HG03342 (cell line): ENCODE measurements at regions not wholly inside any gene's neighbourhood (a gene's known extent, or its start where the extent isn't known, plus 50 kb on each side); places are given as distances from the start of the nearest gene placed in this dataset.

Experiments
- ATAC-seq: cut with Tn5 transposase; IDR thresholded peaks from one replicate; pipeline ENCODE4 v1.9.1; 2021; ENCODE audit warnings: mild to moderate bottlenecking, moderate library complexity; ENCODE audit not compliant: unreplicated experiment

DNA sequence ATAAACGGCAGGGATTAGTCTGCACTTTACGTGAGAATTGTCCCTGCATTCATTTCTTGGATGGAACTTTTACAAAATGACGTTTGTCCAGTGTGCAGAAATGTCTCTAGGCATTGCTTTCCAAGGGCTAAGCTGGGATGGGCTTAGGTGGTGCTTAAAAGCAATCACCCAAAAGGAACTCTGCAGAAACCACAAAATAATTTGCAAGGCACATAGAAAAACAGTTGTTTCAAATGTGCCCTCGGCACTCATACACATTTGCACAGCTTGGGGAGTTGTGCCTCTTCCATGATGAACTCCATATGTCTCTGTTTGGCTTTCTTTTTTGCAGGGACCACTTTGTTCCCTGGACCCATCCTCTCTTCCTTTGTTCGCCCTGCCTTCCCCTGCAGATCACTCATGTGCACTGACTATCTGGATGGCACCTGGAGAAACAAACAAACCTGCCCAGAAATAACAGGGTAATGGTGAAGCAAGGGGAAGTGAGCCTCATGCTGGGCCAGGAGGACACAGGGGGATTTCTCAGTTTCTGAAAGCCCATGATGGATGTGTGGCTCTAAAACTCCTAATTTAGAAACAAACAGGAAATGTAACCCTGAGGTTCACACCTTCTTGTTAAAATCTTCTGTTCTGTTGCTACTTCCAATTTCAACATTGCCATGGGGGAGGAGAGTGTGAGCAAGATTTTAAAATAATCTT is 150.2 kb downstream of the SNX19 start:
- ATAC-seq = peak; percentile 67

DNA sequence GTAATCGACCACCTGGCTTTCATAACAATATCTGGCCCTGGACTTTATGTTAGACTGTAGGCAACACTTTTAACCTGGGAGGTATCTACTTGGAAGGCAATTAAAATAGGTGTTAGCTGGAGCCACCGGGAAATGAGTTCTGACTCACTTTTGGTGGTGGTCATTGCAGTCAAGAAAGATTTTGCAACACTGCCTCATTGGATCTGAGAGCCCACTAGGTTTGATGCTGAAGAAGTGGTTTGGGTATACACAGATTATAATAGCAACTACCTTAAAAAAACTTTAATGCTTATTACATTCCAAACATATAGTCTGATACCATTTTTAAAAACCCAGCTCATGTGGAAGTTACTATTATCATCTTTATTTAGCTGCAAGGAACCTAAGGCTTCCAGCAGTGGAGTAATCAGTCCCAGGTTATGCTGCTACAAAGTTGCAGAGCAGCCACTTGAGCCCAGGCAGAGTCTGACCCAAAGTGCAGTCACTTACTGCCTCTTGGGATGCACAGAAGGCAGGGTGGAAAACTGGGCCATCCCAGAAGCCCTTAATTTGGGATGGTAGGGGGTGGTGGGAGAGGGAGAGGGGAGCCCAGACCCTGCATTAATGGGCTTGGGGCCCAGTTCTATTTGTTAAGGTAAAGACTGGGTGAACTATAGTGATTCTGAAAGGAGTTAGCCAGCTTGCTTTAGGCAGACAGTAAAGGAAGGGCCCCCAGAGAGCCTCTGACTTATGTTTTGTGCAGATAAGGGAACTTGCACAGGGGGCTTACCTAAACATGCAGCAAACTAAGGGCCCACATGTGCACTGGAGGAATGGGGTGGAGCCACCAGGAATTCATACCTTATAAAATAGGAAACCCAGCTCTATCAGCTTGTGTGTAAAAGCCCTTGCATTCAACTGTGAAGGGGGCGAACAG is 149.4 kb downstream of the SNX19 start:
- no peak for ATAC-seq

DNA sequence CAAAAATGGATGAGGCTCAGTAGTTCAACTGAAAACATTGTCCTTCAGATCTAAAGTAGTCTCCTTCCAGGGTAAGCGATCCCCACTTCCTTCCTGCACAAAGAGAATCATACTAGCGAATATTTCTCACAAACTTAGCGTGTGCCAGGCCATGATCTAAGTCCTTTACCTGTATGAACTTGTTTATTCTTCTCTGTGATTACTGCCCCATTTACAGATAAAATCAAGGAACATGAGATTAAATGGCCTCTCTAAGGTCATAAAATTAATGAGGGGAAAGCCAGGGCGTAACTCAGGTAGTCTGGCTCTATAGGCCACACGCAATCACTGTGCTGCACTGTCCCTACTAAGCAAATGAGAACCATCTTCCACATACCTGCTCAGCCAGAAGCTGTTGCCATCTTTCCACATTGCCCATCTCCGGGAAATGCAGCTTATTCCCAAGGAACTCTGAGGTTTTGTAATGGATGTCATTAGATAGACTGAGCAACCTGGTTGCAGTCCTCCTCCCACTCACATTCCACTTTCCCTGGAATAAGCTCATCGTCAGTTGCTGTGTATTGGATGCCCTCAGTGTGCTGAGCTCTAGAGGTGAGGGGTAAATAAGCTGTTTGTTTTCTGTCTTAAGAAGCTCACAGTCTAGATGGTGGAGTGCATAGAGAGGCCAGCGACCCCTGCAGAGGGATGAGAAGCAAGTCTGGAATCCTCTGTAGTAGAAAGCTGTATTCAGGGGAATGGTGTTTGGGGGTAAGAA is 146.3 kb downstream of the SNX19 start:
- ATAC-seq = no peak

DNA sequence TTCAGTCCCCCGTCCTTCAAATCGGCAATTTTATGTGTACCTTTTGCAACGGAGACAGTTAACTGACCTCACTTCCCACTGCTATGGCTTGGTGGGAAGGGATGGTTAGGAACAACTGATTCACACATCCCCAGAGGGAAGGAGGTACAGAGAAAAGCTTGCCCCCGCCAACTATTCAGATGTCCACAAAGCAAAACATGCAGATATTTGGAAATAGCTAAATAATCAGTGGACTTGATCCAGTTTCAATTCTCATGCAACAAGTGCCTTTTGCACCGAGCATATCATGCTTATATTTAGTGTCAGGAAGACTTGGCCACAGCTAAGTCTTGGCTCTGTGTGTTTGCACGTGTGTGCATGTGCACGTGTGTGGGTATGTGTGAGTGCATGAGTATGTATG is 144.6 kb downstream of the SNX19 start:
- no peak for ATAC-seq

DNA sequence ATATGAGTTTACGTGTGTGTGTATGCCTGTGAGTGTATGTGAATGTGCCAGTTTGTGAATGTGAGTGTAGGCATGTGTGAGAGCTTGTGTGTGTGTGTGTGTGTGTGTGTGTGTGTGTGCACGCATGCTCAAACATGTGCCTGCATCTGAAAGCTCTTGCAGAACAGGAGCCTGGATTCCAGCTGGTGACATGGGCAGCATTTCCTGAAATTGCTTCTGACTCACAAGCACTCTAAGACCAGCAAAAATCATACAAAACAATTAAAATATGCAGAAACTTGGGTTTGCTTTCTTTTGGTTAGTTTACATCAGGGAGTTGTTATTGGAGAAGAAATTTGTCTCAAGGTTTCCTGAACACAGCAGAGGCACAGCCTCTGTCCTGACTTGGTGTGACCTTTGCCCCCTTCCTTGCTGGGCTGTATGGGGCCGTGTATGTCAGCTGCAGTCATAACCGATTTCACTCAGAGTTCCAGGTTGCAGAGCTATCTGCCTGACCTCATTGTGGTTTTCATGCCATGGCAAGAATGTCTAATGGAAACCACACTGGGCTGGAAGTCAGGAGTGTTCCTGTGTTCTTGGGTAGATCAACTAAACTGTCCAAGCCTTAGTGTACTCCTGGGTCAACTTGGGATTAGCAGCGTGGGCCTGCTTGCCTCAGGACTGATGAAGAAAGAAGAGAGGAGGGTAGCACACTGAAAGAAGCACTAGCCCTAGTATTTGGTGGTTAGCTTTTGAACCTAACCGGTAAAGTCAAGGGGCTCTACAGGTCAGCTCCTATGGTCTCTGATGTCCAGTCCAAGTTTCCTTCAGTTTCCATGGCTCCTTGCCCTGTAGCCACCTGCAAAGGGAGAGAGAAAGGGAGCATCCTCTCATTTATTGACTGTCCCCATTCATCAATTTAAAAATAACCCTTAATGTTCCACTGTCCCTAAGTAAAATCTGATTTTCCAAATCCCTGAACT is 143.7 kb downstream of the SNX19 start:
- ATAC-seq = no peak

DNA sequence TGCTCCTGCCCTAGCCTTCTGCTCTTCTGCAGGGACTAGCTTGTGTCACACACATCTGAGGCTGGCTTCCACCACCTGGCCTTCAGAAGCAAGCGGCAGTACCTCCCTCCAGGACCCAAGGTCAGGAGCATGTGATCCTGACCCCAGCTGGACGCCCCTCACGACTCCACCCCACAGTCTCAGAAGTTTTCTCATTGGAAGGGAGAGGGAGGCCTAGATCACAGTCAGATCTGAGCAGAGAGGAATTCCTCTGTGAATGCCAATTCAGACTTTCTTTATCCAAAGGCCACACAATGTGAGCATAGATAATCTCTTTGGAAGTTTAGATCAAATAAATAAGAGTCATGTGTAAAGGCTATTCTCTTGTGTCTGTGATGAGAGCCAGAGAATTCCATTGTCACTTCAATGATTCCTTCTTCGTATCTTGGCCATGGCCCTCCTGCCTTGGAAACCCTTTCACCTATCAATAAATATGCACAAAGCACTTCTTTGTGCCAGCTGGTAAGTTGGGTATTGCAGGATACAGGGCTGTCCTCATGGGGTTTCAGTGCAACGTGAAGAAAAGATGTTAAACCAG is 142.9 kb downstream of the SNX19 start:
- ATAC-seq = no peak

DNA sequence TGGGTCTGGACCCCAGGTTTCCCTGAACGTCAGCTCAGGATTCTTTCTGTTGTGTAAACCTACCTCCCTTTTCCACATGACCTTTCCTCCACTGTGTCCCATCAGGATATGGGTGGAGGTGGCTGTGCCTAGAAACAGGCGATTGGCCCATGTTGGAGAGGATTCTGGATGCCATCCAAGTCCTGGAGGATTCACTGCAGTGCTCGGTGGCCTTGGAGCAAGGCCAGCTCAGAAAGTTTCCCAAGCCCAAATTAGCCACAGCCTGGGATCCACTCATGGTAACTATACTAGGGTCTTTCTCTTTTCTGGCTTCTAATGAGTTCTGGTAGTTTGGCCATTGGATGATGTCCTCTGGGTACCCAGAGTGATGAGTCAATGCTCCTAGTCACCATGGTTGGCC is 141.6 kb downstream of the SNX19 start:
- ATAC-seq = no peak

DNA sequence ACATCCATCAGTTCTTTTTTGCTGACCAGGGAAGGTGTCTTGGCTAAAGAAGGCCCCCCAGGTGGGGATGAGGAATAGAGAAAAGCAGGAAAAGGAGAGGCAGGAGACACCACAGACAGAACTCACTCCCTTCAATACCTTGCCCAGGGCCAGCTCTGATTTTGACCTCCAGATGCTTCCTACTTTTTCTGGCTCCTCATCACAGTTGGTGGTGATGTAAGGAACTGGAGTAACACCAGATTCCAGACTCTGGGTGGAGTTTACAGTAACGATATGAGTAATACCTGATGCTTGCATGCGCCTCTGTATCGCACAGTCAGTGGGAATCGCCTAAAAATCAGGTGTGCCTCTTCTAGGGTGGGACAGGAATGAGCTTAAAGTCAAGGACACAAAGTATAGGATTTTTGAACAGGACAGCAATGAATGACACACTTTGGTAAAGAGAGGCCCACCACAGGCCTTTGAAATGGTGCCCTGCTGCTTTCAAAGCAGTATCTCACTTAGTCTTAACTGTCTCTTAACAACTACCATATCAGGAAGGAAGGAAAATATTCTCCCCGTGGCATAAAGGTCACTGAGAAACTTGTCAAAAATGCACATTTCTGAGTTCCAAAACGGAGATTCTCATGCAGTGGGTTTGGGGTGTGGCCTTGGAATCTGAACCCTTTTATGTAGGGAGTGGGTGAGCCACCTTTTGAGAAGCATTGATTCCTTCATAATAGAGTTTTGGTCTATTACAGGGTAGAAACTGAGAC is 140.8 kb downstream of the SNX19 start:
- no peak for ATAC-seq

DNA sequence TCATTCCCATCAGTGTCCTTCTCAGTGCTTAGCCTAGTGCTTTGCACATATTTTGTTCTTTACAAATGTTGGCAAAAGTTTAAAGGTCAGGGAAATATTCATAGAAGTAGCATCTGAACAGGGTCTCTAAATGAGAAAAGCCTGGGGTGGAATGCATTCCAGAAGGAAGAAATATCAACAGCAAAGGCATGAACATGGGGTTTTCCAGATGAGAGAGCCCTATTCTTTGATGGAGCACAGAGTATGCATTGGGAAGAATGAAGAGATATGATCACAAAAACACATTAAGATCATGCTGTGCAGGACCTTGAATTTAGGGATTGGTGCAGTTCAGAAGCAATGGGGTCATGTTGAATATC is 140.2 kb downstream of the SNX19 start:
- no peak for ATAC-seq

DNA sequence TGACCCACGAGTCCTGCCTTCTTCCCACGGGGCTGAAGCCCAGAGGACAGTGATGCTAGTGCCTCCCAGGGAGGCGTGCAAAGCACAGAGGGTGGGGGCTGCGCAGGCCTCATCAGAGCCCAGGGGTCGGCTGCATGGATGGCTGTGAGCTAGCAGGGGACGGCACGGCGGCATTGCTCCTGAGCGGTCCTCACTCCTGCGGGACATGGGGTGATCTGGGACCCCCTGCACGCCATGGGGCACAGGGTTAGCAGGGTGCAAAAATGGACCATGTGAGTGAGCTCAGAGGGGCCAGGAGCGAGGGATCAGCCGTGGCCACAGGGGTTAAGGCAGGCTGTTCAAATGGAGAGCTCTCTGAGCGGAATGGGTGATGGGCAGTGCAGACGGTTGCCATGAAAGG is 138.3 kb downstream of the SNX19 start:
- no peak for ATAC-seq

DNA sequence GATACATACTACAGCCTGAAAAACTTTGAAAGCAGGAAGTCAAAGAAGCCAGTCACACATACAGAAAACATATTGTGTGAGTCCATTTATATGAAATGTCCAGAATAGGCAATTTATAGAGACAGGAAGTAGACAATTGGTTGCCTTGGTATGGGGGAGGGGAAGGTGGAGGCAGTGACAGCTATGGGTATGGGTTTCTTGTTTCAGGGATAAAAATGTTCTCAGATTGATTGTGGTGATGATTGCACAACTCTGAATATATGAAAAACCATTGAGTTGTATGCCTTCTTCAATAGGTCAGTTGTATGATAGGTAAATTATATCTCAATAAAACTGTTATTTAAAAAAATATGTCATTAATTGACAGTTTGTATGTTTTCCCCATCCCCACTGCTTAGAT is 137.6 kb downstream of the SNX19 start:
- ATAC-seq = no peak

DNA sequence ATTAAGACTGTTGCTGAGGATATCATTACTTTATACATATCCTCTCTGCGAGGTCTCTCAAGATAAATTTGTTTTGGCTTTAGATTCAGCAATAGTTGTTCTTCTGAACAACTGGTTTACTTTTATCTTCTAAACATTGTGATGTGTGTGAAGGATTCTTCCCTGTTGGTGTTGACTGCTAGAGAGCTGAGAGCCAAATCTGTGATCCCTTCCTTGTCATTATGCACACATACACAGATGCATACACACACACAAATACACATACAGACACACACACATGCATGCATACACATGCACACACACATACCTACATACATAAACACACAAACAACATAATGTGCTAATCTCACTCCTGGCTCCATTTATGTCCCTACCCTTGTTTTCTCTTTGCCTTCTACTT is 137.0 kb downstream of the SNX19 start:
- ATAC-seq = no peak

DNA sequence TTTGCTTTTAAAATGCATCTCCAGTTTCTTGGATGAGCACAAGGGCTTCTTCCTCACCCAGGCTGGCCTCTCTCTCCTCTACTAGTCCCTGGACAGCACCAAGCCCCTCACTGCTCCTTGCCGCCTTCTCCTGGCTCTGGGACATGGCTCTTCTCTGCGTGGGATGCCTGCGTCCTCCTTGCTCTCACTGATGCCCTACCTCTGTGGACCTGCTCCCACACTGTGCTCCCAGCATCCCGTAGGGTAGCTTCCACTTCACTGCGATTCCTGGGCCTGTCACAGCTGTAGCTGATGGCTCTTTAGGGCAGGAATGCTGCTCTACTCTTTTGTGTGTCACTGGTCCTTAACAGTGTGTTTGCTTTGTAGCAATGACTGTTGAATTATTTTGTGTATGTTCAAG is 136.3 kb downstream of the SNX19 start:
- no peak for ATAC-seq

DNA sequence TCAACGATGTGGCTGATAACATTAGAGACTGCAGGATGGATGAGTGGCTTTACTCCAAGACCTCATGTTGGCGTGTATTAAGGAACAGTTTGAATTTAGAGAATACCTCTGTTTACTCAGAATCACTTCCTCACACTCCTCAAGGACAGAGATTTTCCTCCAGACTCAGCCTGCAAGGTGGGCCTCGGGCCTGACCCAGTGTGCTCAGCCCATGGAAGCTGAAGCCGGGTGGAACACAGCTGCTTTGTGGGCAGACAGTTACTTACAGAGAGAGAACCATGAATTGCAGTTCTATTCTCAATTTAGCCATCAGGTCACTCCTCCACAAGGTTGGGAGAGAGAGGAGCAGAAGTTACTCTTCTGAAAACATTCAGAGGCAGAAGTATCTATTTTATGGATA is 135.8 kb downstream of the SNX19 start:
- ATAC-seq = no peak

DNA sequence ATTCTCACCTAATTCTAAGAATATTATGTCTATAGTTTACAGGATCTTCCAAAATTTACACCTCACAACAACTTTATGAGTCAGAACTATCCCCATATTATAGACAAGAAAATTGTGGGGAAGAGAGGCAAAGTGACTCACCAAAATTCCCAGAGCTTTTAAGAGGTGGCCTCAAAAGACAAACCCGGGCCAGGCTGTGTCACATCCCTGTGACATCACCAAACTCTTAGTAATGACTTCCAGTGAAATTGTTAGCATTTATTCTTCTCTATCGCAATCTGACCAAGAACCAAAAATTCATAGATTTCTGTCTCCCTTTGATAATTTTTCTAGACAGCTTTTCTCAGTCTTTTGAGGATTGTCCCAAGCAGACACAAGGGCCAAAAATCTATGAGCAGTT is 134.3 kb downstream of the SNX19 start:
- ATAC-seq = no peak

DNA sequence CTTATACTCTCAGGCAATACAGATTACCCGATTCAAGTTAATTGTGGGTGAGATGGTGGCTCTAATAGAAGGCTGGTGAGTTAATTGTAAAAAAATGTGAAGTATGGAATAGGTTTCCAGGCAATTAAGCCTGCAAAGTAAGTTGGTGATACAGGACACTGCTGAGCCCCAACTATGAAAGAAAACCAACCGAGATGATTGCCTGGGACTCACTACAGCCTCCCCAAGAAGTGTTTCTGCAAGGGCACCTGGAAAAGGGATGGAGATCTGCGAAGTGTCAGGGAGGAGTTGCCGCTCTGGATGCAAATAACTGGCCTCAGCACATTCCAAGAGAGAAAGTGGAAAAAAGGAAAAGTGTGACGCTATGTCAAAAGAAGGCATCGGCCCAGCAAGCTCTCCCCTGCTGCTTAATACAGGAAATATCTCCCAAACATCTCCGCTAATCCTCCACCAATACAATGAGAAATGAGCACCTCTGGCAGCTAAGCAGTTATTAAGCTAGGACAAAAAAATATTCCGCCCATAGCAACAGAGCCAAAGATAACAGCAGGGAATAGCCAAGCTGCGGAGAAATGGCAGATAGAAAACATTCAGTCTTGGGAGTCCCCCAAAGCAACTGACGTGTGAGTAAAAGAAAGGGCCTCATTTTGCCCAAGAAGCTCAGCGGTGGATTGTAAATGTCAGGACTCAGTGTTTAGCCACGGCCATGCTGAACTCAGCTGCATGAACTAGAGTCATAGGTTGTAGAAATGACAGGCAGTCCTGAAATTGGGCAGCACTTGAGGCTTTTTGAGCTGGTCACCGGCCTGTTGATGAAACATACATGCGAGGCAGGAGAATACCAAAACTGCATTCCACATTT is 133.7 kb downstream of the SNX19 start:
- ATAC-seq = no peak

DNA sequence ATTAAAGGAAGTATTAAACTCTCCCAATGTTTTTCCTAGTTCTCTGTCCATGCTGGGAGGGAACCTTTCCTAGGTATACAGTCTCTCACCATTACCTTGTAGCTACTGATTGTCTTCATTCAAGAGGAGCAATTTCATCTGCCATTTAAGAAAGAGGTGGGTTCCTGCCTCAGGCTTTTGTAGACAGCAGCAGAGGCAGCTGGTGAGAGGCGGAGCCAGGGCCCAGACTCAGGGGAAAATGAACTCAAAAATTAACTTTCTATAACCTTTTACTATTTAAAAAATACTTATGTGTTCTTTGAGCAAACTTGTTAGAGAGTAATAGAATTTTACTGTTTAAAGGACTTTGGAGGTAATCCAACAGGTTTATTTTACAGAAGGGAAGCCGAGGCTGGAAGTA is 133.0 kb downstream of the SNX19 start:
- no peak for ATAC-seq

DNA sequence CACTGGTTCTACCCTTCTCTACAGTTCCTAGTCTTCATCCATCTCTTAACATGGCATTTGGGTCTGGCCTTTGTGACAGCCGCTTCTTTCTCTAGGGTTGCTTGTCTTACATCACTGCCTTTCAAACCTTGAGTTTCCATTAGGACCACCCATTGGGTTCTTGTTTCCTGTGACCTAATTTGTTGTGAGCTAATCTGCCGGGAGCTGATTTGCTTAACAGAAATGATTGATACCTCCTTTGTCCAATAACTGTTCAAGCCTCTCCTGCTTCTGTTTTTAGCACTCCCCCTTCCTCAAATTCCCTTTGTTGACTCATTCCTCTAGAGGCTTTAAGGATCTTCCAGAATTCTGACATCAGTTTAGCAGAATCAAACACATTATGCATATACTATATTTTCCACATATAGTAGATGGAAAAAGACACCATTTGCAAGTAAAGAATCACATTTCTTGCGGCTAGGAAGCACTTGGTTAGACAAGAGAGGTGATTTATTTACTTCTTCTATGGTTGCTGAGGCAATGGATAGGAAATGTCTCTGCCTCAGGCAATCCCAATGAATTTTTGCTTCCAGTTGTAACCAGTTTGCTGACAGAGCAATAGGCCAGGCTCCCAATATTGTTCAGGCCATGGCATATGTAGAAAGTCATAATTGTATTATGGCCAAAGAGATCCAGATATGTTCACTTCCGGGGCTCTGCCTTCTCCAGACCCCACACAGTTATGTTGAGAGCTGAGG is 130.7 kb downstream of the SNX19 start:
- no peak for ATAC-seq
